ENCODE measurements at regions not wholly inside any gene's neighbourhood (a gene's known extent, or its start where the extent isn't known, plus 50 kb on each side); places are given as distances from the start of the nearest gene placed in this dataset.

DNA sequence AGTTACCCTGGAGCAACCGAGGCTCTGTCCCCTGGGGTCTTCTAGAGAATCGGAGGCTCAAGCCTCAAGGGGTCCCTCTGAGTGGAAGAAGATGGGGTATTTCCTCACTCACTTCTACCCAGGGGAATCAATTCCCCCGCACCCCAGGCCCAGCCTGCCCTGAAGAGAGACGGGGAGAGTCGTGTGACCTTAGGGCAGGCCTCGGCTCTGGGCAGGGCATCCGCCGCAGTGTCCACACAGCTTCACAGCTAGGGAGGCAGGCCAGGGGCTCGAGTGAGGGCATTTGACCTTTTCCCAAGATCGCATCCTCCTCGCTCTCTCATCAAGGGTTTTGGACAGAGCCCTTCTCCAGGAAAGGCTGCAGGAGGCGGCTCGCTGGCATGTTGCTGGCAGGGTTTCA, 57.9 kb upstream of the CNOT6 start:
- TF ChIP-seq, protein P1, sequence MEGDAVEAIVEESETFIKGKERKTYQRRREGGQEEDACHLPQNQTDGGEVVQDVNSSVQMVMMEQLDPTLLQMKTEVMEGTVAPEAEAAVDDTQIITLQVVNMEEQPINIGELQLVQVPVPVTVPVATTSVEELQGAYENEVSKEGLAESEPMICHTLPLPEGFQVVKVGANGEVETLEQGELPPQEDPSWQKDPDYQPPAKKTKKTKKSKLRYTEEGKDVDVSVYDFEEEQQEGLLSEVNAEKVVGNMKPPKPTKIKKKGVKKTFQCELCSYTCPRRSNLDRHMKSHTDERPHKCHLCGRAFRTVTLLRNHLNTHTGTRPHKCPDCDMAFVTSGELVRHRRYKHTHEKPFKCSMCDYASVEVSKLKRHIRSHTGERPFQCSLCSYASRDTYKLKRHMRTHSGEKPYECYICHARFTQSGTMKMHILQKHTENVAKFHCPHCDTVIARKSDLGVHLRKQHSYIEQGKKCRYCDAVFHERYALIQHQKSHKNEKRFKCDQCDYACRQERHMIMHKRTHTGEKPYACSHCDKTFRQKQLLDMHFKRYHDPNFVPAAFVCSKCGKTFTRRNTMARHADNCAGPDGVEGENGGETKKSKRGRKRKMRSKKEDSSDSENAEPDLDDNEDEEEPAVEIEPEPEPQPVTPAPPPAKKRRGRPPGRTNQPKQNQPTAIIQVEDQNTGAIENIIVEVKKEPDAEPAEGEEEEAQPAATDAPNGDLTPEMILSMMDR (IDR thresholded peaks at IDR 0.05), result no peak
- no peak for TF ChIP-seq POLR2A (IDR thresholded peaks at IDR 0.05)
- TF ChIP-seq POLR2AphosphoS5 (IDR thresholded peaks at IDR 0.05), result no peak
